Stomach smooth muscle (tissue), 2 donors: ENCODE measurements at regions not wholly inside any gene's neighbourhood (a gene's known extent, or its start where the extent isn't known, plus 50 kb on each side); places are given as distances from the start of the nearest gene placed in this dataset.

ENCODE experiments used
- H3K27ac ChIP-seq: one replicate; pipeline ENCODE4 v1.7.0; 2013; ENCODE audit warnings: mild to moderate bottlenecking, low read length, inconsistent platforms
- H3K27me3 ChIP-seq, 2 donors: one replicate each; pipeline ENCODE4 v1.7.0; 2013; ENCODE audit warnings: low read length in 2 of 2; ENCODE audit not compliant: insufficient read depth in 2 of 2, control insufficient read depth in 1 of 2
- H3K36me3 ChIP-seq, 2 donors: one replicate each; pipeline ENCODE4 v1.7.0; 2013; ENCODE audit warnings: low read length in 2 of 2; ENCODE audit not compliant: control insufficient read depth in 2 of 2, insufficient read depth in 2 of 2
- H3K4me1 ChIP-seq: one replicate; pipeline ENCODE4 v1.7.0; 2013; ENCODE audit warnings: low read length; ENCODE audit not compliant: control insufficient read depth, insufficient read depth
- H3K4me3 ChIP-seq, 2 donors: one replicate each; pipeline ENCODE4 v1.7.0; 2013; ENCODE audit warnings: low read length in 2 of 2
- H3K9ac ChIP-seq, 2 donors: one replicate each; pipeline ENCODE4 v1.7.0; 2013; ENCODE audit warnings: low read length in 2 of 2, mild to moderate bottlenecking in 1 of 2
- H3K9me3 ChIP-seq, 2 donors: one replicate each; pipeline ENCODE4 v1.7.0; 2013; ENCODE audit warnings: low read length in 2 of 2; ENCODE audit not compliant: control insufficient read depth in 2 of 2
- donor health status: healthy.
- donor health status: Pancreatic carcinoma.

GRCh38 chr2:74036010-74036409 is 51.3 kb downstream of the TET3 start:
- no peak overlapping the region for H3K4me3 ChIP-seq
- H3K9ac ChIP-seq: no peak overlapping the region
- H3K27me3 ChIP-seq: no peaks in the 10 kb centered on the region
- H3K36me3 ChIP-seq: no peaks in the 10 kb centered on the region
- no peaks in the 10 kb centered on the region for H3K9me3 ChIP-seq
- peaks cover 15% of the 10 kb centered on the region for H3K4me1 ChIP-seq
- no peak overlapping the region for H3K27ac ChIP-seq

- Histone ChIP-seq H3K4me1 (peaks cover 15% of the 10 kb centered on the region), H3K4me3 (no peak overlapping the region), H3K27ac (no peak overlapping the region), H3K36me3 (no peaks in the 10 kb centered on the region), H3K27me3 (no peaks in the 10 kb centered on the region), H3K9ac (no peak overlapping the region), H3K9me3 (no peaks in the 10 kb centered on the region)
Measured at GRCh38 chr2:74036450-74037195, 51.9 kb downstream of the TET3 start.

- Histone ChIP-seq H3K4me1 (peaks cover 9% of the 10 kb centered on the region), H3K27ac (no peak overlapping the region), H3K27me3 (no peaks in the 10 kb centered on the region), H3K4me3 (no peak overlapping the region), H3K36me3 (no peaks in the 10 kb centered on the region), H3K9ac (no peak overlapping the region), H3K9me3 (no peaks in the 10 kb centered on the region)
Measured at GRCh38 chr2:74037379-74037860, 52.7 kb downstream of the TET3 start.

- Histone ChIP-seq H3K4me3 (no peak overlapping the region), H3K9me3 (no peaks in the 10 kb centered on the region), H3K4me1 (peaks cover 5% of the 10 kb centered on the region), H3K9ac (no peak overlapping the region), H3K27ac (no peak overlapping the region), H3K27me3 (no peaks in the 10 kb centered on the region), H3K36me3 (no peaks in the 10 kb centered on the region)
Measured at GRCh38 chr2:74039611-74040010, 54.9 kb downstream of the TET3 start.

- Histone ChIP-seq H3K36me3 (no peaks in the 10 kb centered on the region), H3K4me3 (no peak overlapping the region), H3K9me3 (no peaks in the 10 kb centered on the region), H3K4me1 (peaks cover 5% of the 10 kb centered on the region), H3K9ac (no peak overlapping the region), H3K27ac (no peak overlapping the region), H3K27me3 (no peaks in the 10 kb centered on the region)
Measured at GRCh38 chr2:74041182-74041581, 56.5 kb downstream of the TET3 start.

GRCh38 chr2:74041726-74042125 is 57.0 kb downstream of the TET3 start:
- no peaks in the 10 kb centered on the region for H3K36me3 ChIP-seq
- H3K27me3 ChIP-seq: no peaks in the 10 kb centered on the region
- peaks cover 5% of the 10 kb centered on the region for H3K4me1 ChIP-seq
- H3K4me3 ChIP-seq: no peak overlapping the region
- H3K27ac ChIP-seq: no peak overlapping the region
- H3K9ac ChIP-seq: no peak overlapping the region
- no peaks in the 10 kb centered on the region for H3K9me3 ChIP-seq

- Histone ChIP-seq H3K4me1 (peaks cover 2% of the 10 kb centered on the region), H3K27ac (no peak overlapping the region), H3K9me3 (no peaks in the 10 kb centered on the region), H3K9ac (no peak overlapping the region), H3K36me3 (no peaks in the 10 kb centered on the region), H3K4me3 (no peak overlapping the region), H3K27me3 (no peaks in the 10 kb centered on the region)
Measured at GRCh38 chr2:74042606-74043005, 57.9 kb downstream of the TET3 start.

GRCh38 chr2:74043345-74044329 is 58.9 kb downstream of the TET3 start:
- H3K9ac ChIP-seq: no peak overlapping the region
- no peak overlapping the region for H3K27ac ChIP-seq
- H3K36me3 ChIP-seq: peaks cover 0 to 3% of the 10 kb centered on the region in 2 donors
- no peaks in the 10 kb centered on the region for H3K9me3 ChIP-seq
- H3K4me3 ChIP-seq: no peak overlapping the region
- no peaks in the 10 kb centered on the region for H3K27me3 ChIP-seq
- H3K4me1 ChIP-seq: no peaks in the 10 kb centered on the region

- Histone ChIP-seq H3K36me3 (peaks cover 0 to 3% of the 10 kb centered on the region in 2 donors), H3K4me3 (no peak overlapping the region), H3K9ac (no peak overlapping the region), H3K27me3 (no peaks in the 10 kb centered on the region), H3K4me1 (no peaks in the 10 kb centered on the region), H3K27ac (no peak overlapping the region), H3K9me3 (no peaks in the 10 kb centered on the region)
Measured at GRCh38 chr2:74044999-74045398, 60.3 kb downstream of the TET3 start.

GRCh38 chr2:74045454-74045853 is 60.7 kb downstream of the TET3 start:
- Histone ChIP-seq H3K4me3 (no peak overlapping the region), H3K27me3 (no peaks in the 10 kb centered on the region), H3K9ac (no peak overlapping the region), H3K36me3 (peaks cover 0 to 3% of the 10 kb centered on the region in 2 donors), H3K27ac (no peak overlapping the region), H3K4me1 (no peaks in the 10 kb centered on the region), H3K9me3 (no peaks in the 10 kb centered on the region)
